ENCODE measurements at regions not wholly inside any gene's neighbourhood (a gene's known extent, or its start where the extent isn't known, plus 50 kb on each side); places are given as distances from the start of the nearest gene placed in this dataset.

DNA sequence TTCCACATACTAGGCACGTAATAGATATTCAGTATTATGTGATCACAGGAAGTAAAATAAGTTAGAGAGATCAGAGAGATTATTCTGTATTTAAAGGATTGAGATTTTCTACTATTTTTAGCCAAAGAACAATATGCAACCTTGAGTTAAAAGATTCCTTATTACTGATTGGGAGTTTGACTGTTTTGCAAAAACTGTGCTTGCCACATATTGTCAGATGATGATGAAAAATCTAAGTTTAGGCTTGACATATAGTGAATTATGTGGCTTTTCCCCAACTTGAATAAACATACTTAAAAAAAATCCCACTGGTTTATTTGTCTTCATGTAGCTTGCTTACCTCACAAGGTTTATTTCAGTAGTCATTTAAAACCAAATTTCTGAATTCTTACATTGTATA lies 194.4 kb downstream of the KCNRG start:
- TF ChIP-seq, protein P1, sequence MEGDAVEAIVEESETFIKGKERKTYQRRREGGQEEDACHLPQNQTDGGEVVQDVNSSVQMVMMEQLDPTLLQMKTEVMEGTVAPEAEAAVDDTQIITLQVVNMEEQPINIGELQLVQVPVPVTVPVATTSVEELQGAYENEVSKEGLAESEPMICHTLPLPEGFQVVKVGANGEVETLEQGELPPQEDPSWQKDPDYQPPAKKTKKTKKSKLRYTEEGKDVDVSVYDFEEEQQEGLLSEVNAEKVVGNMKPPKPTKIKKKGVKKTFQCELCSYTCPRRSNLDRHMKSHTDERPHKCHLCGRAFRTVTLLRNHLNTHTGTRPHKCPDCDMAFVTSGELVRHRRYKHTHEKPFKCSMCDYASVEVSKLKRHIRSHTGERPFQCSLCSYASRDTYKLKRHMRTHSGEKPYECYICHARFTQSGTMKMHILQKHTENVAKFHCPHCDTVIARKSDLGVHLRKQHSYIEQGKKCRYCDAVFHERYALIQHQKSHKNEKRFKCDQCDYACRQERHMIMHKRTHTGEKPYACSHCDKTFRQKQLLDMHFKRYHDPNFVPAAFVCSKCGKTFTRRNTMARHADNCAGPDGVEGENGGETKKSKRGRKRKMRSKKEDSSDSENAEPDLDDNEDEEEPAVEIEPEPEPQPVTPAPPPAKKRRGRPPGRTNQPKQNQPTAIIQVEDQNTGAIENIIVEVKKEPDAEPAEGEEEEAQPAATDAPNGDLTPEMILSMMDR (IDR thresholded peaks at IDR 0.05) = no peak
- TF ChIP-seq POLR2AphosphoS5 (IDR thresholded peaks at IDR 0.05) (no peak), POLR2A (IDR thresholded peaks at IDR 0.05) (no peak)

Measured in prostate gland (tissue), 2 donors.